ENCODE measurements at regions not wholly inside any gene's neighbourhood (a gene's known extent, or its start where the extent isn't known, plus 50 kb on each side); places are given as distances from the start of the nearest gene placed in this dataset.

DNA sequence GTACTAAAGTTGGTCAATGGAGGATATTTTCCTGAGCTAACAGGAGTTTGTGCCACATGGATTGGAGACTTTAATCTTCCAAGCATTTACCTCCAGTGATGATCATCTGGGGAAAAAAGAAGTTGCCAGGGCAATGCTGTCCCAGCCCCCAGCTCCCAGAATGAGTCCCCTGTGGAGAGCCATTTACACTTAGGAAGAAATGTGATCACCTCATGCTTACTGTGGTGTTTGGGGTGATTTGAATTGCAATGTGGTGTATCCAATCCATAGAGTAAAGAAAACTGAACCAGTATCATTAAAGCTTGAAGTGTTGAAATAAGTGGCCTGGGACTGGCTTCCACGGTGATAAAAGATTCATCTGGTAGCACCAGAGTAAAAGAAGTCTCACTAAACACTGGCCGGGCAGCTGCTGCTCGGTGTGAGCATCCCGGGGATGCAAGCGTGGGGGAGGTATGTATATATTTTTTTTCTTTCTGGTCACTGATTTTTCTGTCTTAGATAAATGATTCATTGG is 117.2 kb upstream of the NTM start:
- TF ChIP-seq, protein P1, sequence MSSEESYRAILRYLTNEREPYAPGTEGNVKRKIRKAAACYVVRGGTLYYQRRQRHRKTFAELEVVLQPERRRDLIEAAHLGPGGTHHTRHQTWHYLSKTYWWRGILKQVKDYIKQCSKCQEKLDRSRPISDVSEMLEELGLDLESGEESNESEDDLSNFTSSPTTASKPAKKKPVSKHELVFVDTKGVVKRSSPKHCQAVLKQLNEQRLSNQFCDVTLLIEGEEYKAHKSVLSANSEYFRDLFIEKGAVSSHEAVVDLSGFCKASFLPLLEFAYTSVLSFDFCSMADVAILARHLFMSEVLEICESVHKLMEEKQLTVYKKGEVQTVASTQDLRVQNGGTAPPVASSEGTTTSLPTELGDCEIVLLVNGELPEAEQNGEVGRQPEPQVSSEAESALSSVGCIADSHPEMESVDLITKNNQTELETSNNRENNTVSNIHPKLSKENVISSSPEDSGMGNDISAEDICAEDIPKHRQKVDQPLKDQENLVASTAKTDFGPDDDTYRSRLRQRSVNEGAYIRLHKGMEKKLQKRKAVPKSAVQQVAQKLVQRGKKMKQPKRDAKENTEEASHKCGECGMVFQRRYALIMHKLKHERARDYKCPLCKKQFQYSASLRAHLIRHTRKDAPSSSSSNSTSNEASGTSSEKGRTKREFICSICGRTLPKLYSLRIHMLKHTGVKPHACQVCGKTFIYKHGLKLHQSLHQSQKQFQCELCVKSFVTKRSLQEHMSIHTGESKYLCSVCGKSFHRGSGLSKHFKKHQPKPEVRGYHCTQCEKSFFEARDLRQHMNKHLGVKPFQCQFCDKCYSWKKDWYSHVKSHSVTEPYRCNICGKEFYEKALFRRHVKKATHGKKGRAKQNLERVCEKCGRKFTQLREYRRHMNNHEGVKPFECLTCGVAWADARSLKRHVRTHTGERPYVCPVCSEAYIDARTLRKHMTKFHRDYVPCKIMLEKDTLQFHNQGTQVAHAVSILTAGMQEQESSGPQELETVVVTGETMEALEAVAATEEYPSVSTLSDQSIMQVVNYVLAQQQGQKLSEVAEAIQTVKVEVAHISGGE (tag by site-specific recombination; conservative IDR thresholded peaks at IDR 0.05; ENCODE audit: low read depth) = no peak
- TF ChIP-seq ZBTB21 (tag by site-specific recombination; IDR thresholded peaks at IDR 0.05) (no peak), ZNF121 (tag by site-specific recombination; IDR thresholded peaks at IDR 0.05) (no peak), YY1 (tag by site-specific recombination; IDR thresholded peaks at IDR 0.05) (no peak), SETDB1 (IDR thresholded peaks at IDR 0.05; ENCODE audit: insufficient read length, low read length) (no peak), ZNF274 (IDR thresholded peaks at IDR 0.05; ENCODE audit: low read length) (no peak), ZNF274 (tag by site-specific recombination; IDR thresholded peaks at IDR 0.05; ENCODE audit: borderline replicate concordance) (no peak), FEZF1 (tag by site-specific recombination; IDR thresholded peaks at IDR 0.05) (no peak), ZNF239 (tag by site-specific recombination; IDR thresholded peaks at IDR 0.05) (no peak), ZNF214 (tag by site-specific recombination; IDR thresholded peaks at IDR 0.05; ENCODE audit: borderline replicate concordance) (no peak), ZNF132 (tag by site-specific recombination; IDR thresholded peaks at IDR 0.05; ENCODE audit: borderline replicate concordance) (no peak)
- TF ChIP-seq, protein P2, sequence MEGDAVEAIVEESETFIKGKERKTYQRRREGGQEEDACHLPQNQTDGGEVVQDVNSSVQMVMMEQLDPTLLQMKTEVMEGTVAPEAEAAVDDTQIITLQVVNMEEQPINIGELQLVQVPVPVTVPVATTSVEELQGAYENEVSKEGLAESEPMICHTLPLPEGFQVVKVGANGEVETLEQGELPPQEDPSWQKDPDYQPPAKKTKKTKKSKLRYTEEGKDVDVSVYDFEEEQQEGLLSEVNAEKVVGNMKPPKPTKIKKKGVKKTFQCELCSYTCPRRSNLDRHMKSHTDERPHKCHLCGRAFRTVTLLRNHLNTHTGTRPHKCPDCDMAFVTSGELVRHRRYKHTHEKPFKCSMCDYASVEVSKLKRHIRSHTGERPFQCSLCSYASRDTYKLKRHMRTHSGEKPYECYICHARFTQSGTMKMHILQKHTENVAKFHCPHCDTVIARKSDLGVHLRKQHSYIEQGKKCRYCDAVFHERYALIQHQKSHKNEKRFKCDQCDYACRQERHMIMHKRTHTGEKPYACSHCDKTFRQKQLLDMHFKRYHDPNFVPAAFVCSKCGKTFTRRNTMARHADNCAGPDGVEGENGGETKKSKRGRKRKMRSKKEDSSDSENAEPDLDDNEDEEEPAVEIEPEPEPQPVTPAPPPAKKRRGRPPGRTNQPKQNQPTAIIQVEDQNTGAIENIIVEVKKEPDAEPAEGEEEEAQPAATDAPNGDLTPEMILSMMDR (tag by site-specific recombination; IDR thresholded peaks at IDR 0.05) = no peak
- TF ChIP-seq, protein P3, sequence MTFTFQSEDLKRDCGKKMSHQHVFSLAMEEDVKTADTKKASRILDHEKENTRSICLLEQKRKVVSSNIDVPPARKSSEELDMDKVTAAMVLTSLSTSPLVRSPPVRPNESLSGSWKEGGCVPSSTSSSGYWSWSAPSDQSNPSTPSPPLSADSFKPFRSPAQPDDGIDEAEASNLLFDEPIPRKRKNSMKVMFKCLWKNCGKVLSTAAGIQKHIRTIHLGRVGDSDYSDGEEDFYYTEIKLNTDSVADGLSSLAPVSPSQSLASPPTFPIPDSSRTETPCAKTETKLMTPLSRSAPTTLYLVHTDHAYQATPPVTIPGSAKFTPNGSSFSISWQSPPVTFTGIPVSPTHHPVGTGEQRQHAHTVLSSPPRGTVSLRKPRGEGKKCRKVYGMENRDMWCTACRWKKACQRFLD (tag by site-specific recombination; IDR thresholded peaks at IDR 0.05) = no peak
- TF ChIP-seq, protein P4, sequence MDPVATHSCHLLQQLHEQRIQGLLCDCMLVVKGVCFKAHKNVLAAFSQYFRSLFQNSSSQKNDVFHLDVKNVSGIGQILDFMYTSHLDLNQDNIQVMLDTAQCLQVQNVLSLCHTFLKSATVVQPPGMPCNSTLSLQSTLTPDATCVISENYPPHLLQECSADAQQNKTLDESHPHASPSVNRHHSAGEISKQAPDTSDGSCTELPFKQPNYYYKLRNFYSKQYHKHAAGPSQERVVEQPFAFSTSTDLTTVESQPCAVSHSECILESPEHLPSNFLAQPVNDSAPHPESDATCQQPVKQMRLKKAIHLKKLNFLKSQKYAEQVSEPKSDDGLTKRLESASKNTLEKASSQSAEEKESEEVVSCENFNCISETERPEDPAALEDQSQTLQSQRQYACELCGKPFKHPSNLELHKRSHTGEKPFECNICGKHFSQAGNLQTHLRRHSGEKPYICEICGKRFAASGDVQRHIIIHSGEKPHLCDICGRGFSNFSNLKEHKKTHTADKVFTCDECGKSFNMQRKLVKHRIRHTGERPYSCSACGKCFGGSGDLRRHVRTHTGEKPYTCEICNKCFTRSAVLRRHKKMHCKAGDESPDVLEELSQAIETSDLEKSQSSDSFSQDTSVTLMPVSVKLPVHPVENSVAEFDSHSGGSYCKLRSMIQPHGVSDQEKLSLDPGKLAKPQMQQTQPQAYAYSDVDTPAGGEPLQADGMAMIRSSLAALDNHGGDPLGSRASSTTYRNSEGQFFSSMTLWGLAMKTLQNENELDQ (tag by site-specific recombination; IDR thresholded peaks at IDR 0.05; ENCODE audit: low read depth) = no peak

All from HEK293 (cell line).